DND-41 (cell line): ENCODE measurements at regions not wholly inside any gene's neighbourhood (a gene's known extent, or its start where the extent isn't known, plus 50 kb on each side); places are given as distances from the start of the nearest gene placed in this dataset.
A peak's percentile ranks its signal among the peaks of the same experiment; 100 is the strongest.
"Not testable (repeated sequence)": the region's sequence is repeated elsewhere in the genome, so short reads cannot be mapped to it uniquely, and the experiment has no call there.

Experiments used
- ATAC-seq: fragments of 200-7000 bp; cut with Tn5 transposase; 3 replicates; pipeline ENCODE4 v1.9.1; 2021; ENCODE audit warnings: low read depth; ENCODE audit not compliant: insufficient read depth
- DNase-seq: peaks from one replicate; pipeline ENCODE4 v3.0.0-alpha.2; 2020
- H2AFZ ChIP-seq: 2 replicates; pipeline ENCODE4 v1.6.0; 2012; ENCODE audit warnings: low read depth, low read length
- H3K27ac ChIP-seq: 2 replicates; pipeline ENCODE4 v1.5.1; 2012; ENCODE audit warnings: low read length, inconsistent platforms
- H3K27me3 ChIP-seq: fragments of 200-600 bp; sonication (generic); 2 replicates; pipeline ENCODE4 v1.6.0; 2012; ENCODE audit warnings: low read length, mild to moderate bottlenecking, inconsistent platforms; ENCODE audit not compliant: insufficient read depth, poor library complexity
- H3K36me3 ChIP-seq: 2 replicates; pipeline ENCODE4 v1.5.1; 2012; ENCODE audit warnings: low read length, inconsistent platforms; ENCODE audit not compliant: insufficient read depth
- H3K4me1 ChIP-seq: 2 replicates; pipeline ENCODE4 v1.5.1; 2012; ENCODE audit warnings: mild to moderate bottlenecking, low read length; ENCODE audit not compliant: insufficient read depth
- H3K4me2 ChIP-seq: 2 replicates; pipeline ENCODE4 v1.6.0; 2012; ENCODE audit warnings: mild to moderate bottlenecking, moderate library complexity, low read length, inconsistent platforms; ENCODE audit not compliant: insufficient read depth
- H3K4me3 ChIP-seq, 2 experiments: fragments of 200-600 bp in 1 of 2; shearing (Covaris generic) in 1 of 2; 2 replicates each; pipeline ENCODE4 v1.5.1; 2012 to 2016; ENCODE audit warnings: inconsistent platforms in 2 of 2, low read length in 2 of 2, mild to moderate bottlenecking in 2 of 2, low read depth in 1 of 2, moderate library complexity in 1 of 2
- H3K79me2 ChIP-seq: 2 replicates; pipeline ENCODE4 v1.6.0; 2012; ENCODE audit warnings: low read length, inconsistent platforms; ENCODE audit not compliant: insufficient read depth
- H3K9ac ChIP-seq: 2 replicates; pipeline ENCODE4 v1.6.0; 2012; ENCODE audit warnings: low read depth, mild to moderate bottlenecking, inconsistent platforms, low read length, moderate library complexity
- H3K9me3 ChIP-seq: 2 replicates; pipeline ENCODE4 v1.5.1; 2012; ENCODE audit warnings: low read length, moderate library complexity, mild to moderate bottlenecking, inconsistent platforms; ENCODE audit not compliant: insufficient read depth, severe bottlenecking
- H4K20me1 ChIP-seq: 2 replicates; pipeline ENCODE4 v1.6.0; 2012; ENCODE audit warnings: low read length; ENCODE audit not compliant: insufficient read depth

DNA sequence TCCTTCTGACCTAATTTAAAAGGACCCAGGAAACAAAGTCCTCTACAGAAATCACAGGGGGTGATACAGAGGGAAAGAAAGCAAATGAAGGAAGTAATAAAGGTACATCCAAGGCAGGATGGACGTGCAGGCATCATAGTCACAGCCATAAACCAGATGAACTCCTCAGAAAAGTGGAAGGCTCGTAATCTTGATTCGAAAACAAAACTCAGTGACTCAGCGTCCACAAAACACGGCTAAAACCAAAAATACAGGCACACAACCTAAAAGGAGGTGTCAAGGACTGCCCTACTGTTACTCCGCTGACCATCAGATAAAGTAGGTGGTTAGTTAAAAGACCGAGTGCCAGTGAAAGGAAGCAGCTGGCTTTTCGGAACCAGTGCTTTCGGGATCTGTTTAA lies 81.5 kb downstream of the TRIM69 start:
- not testable (repeated sequence) for H3K27ac ChIP-seq, H3K4me2 ChIP-seq

DNA sequence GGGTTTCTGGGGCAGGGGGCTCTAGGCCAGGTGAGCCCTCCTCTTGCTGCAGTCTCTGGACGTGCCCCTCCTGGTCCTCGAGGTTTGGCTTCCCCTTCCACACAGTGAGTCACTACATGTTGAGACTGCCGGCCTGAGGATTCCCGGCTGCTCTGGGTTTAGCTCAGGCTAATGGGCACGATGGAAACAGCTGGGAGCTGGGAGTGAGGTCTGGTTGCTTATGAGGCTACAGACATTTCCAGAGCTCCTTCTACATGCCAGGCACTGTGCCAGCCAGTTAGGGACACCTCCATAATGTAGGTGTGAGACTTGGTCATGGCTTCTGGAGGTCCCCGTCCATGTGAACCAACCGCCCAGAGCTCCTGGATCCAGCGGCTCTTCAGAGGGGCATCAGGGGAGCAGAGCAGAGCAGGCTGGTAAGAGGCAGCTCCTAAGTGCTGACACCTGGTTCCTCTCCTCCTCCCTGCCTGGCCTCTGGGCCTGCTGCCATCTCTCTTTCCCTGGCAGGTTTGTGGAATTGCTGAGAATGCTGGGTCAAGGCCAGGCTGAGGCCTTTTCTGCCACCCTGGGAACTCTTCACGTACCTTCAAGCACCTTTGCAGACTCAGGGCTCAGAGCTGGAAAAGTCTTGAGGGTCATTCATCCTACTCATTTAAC lies 83.1 kb downstream of the TRIM69 start:
- not testable (repeated sequence) for H4K20me1 ChIP-seq, H2AFZ ChIP-seq, H3K4me3 ChIP-seq, H3K9me3 ChIP-seq, DNase-seq, H3K9ac ChIP-seq, H3K36me3 ChIP-seq, H3K4me1 ChIP-seq, H3K27ac ChIP-seq, H3K27me3 ChIP-seq, H3K79me2 ChIP-seq, ATAC-seq, H3K4me2 ChIP-seq

More for the DNA sequence above, 81.5 kb downstream of the TRIM69 start:
- H3K36me3 ChIP-seq, H4K20me1 ChIP-seq, H3K9me3 ChIP-seq, ATAC-seq, H3K27me3 ChIP-seq, DNase-seq, H3K79me2 ChIP-seq, H3K9ac ChIP-seq, H2AFZ ChIP-seq, H3K4me3 ChIP-seq: not testable (repeated sequence)
- peaks cover 10% of the 10 kb centered on the region; the same call in 1 of the 2 replicates for H3K4me1 ChIP-seq

DNA sequence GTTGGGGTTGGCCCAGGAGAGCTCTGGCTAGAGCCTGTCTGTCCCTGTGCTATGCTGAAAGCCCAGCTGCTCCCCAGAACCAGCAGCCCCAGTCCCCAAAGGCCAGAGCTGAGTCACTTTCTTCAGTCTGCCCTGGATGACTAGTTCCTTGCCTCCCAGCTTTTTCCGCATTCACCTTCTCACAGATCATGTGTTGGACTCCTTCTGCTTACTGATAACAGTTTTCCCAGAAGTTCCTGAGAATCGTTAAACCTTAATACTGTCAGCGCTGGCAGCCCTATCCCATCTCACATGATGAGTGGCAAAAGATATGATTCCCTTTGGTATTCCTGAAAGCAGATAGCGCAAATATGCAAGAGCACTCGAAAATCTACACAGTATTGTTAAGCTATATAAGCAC lies 84.2 kb downstream of the TRIM69 start:
- not testable (repeated sequence) for ATAC-seq, H3K27ac ChIP-seq, H3K36me3 ChIP-seq, H3K27me3 ChIP-seq, H3K9ac ChIP-seq, H2AFZ ChIP-seq, H4K20me1 ChIP-seq, H3K79me2 ChIP-seq, DNase-seq, H3K4me1 ChIP-seq, H3K4me3 ChIP-seq, H3K4me2 ChIP-seq, H3K9me3 ChIP-seq

DNA sequence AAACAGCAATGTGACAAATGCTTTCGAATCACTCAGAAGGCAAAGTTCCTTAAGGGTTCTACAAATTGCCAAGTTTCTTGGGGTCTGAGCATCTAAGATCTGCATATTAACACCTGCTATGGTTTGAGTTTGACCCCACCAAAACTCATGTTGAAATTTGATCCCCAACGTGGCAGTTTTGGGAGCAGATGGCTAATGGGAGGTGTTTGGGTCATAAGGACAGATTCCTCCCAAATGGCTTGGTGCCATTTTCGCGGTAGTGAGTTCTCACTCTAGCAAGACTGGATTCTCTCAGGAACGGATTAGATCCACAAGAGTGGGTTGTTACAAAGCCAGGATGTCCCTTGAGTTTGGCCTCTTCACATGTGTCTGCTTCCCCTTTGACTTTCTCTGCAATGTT lies 84.6 kb downstream of the TRIM69 start:
- H3K4me2 ChIP-seq, H3K9me3 ChIP-seq, H4K20me1 ChIP-seq, H3K4me3 ChIP-seq, H3K27me3 ChIP-seq, H3K4me1 ChIP-seq, ATAC-seq, DNase-seq, H3K79me2 ChIP-seq, H3K9ac ChIP-seq, H3K36me3 ChIP-seq, H3K27ac ChIP-seq, H2AFZ ChIP-seq: not testable (repeated sequence)

DNA sequence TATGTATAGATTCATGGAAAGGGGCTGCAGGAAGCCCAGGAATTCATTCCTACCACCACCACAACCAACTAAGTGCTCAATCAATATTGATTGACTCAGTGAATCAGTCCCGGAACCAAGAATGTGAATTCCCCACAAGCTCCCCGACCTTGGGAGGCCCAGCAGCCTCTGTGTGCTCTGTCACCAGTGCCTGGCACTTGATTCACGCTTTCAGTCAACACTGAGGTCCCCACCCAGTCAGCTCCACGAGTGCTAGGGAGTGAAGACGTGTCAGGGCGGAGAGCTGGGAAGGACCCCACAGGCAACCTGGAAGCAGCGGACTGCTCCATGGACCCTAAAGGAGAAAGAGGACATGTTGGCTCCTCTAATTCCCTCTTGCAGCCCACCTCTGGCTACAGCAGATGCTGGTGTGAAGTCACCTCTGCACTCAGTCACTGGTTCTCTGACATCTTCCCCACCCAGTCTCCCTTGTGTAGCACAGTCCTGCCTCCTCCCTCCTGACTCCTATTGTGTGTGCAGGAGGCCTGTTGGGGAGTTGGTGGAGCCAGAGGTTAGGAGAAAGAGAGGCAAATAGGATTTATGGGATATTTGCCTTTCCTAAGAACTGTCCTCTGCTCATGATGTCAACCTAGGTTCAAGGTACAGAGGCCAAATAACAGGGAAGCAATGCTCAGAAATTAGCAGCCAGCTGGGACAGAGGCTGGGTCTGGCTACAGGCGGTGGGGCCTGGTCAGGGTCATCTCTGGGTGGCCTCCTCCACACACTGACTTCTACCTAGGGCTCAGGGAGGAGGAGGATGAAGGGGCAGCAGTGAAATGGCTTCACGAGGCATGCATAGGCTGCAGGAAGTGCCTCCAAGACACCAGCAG lies 88.2 kb downstream of the TRIM69 start:
- ATAC-seq, H3K4me2 ChIP-seq, H3K4me3 ChIP-seq: not testable (repeated sequence)

DNA sequence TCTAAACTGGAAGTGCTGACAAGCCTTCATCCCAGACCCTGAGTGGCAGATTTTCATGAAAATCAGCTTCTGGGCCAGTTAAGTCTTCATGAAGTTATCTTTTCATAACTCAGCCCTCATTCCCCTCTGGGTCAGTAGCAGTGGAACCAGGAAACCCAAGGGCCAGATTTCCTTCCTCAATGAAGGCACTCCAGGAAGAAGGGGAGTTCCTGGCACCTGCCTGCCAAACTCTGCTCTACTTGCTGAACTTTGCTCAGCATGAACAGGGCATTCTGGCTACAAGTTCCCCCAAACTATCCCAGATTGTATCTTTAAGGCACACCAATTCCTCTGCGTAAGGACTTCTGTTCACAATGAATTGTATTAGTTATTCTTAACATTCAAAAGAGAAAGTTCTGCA lies 90.3 kb downstream of the TRIM69 start:
- not testable (repeated sequence) for ATAC-seq, H3K4me3 ChIP-seq, H2AFZ ChIP-seq, DNase-seq, H3K9ac ChIP-seq, H3K36me3 ChIP-seq, H4K20me1 ChIP-seq, H3K4me2 ChIP-seq, H3K27me3 ChIP-seq, H3K79me2 ChIP-seq, H3K9me3 ChIP-seq, H3K27ac ChIP-seq
- peaks cover 35% of the 10 kb centered on the region for H3K4me1 ChIP-seq

More for the DNA sequence above, 88.2 kb downstream of the TRIM69 start:
- not testable (repeated sequence) for H2AFZ ChIP-seq, H3K79me2 ChIP-seq, H3K9me3 ChIP-seq, H3K36me3 ChIP-seq, H3K27me3 ChIP-seq, DNase-seq, H3K9ac ChIP-seq, H3K27ac ChIP-seq, H4K20me1 ChIP-seq
- H3K4me1 ChIP-seq, result peaks cover 14% of the 10 kb centered on the region

DNA sequence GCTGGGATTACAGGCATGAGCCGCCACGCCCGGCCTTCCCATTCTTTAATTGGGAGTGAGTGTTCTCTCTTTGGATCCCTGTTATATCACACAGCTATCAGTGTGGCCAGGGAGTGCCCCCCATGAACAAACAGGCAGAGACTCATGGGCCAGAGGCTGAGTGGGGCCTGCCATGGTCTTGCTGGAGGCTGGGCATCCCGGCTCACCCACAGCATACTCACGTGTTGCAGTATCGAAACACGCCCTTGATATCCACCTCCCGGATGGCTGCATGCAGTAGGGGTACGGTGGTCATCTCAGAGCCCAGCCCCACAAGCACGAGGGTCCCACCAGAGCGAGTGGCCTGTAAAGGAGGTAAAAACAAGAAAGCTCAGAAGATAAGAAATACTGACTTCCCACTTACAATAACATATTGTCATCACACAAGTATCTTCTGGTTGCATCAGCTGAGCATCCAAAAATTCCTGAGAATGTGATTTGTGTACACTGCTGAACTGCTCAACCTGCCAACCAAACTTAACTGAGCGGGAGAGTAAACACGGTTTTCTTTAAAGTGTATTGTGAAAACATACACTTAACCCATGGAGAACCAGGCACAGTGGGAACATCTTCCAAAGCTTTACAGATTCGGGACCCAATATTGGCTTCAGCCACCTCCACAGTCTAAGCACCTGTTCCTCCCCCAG lies 92.0 kb downstream of the TRIM69 start:
- not testable (repeated sequence) for H3K9ac ChIP-seq, ATAC-seq, H3K9me3 ChIP-seq, H3K27me3 ChIP-seq, H3K4me2 ChIP-seq, H4K20me1 ChIP-seq, DNase-seq, H2AFZ ChIP-seq, H3K79me2 ChIP-seq, H3K36me3 ChIP-seq, H3K4me3 ChIP-seq
- peak overlapping the region; percentile 74 for H3K27ac ChIP-seq
- peaks cover 47% of the 10 kb centered on the region for H3K4me1 ChIP-seq

DNA sequence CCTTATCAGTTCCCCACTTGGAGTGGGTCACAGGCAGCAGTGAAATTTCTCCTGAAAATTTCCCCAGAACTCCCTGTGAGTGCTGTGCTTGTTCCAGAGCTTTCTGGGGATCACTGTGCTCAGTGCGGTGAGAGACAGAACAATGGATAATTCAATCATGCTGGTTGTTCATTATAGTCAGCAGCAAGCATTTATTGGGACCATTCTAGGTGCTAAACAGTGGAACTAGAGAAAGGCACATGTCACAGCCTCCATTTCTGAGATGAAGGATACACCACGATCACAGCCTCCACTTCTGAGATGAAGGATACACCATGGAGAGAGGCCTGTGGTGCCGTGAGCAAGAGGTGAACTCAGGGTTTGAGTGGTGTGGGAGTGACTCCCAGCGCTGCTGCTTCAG lies 92.8 kb downstream of the TRIM69 start:
- H3K9me3 ChIP-seq, ATAC-seq, H3K79me2 ChIP-seq, H3K36me3 ChIP-seq, H3K4me3 ChIP-seq, H3K27me3 ChIP-seq, H4K20me1 ChIP-seq: not testable (repeated sequence)
- H3K9ac ChIP-seq, result peak overlapping the region; percentile 41
- H3K27ac ChIP-seq, result peak overlapping the region; percentile 99
- H3K4me2 ChIP-seq, result peak overlapping the region; percentile 36; the same call in 1 of the 2 replicates
- H3K4me1 ChIP-seq, result peaks cover 47% of the 10 kb centered on the region
- DNase-seq, result peak; percentile 7
- peak overlapping the region; percentile 36; the same call in 1 of the 2 replicates for H2AFZ ChIP-seq
